Fibroblast of villous mesenchyme (primary cell): ENCODE measurements at regions not wholly inside any gene's neighbourhood (a gene's known extent, or its start where the extent isn't known, plus 50 kb on each side); places are given as distances from the start of the nearest gene placed in this dataset.

Experiments
- DNase-seq: peaks from one replicate; pipeline ENCODE4 v3.0.0-alpha.2; 2010; ENCODE audit warnings: low read depth
- H3K4me3 ChIP-seq: 2 replicates; pipeline ENCODE4 v1.5.1; 2011; ENCODE audit warnings: low read depth, mild to moderate bottlenecking, low read length
- CTCF ChIP-seq: IDR thresholded peaks from 2 replicates; pipeline ENCODE4 v1.5.1; 2012; ENCODE audit warnings: low read depth, mild to moderate bottlenecking, low read length; ENCODE audit not compliant: insufficient read depth

GRCh38 chr10:27611236-27611635 lies 107.1 kb downstream of the RAB18 start:
- TF ChIP-seq CTCF: no peak

GRCh38 chr10:27611744-27612550 lies 107.8 kb downstream of the RAB18 start:
- no peak overlapping the region for H3K4me3 ChIP-seq
- TF ChIP-seq CTCF: no peak
- no peak for DNase-seq

More at GRCh38 chr10:27611236-27611635, 107.1 kb downstream of the RAB18 start:
- DNase-seq: peak; percentile 84
- no peak overlapping the region for H3K4me3 ChIP-seq

- DNase-seq: no peak
- TF ChIP-seq CTCF: no peak
- H3K4me3 ChIP-seq: no peak overlapping the region
These were observed 108.5 kb downstream of the RAB18 start for GRCh38 chr10:27612551-27613035.

- no peak for TF ChIP-seq CTCF
- no peak for DNase-seq
These were observed 110.7 kb downstream of the RAB18 start for GRCh38 chr10:27614776-27615175.

GRCh38 chr10:27618036-27618615 lies 114.0 kb downstream of the RAB18 start:
- no peak for TF ChIP-seq CTCF
- DNase-seq: peak; percentile 49
- H3K4me3 ChIP-seq: no peak overlapping the region

More at GRCh38 chr10:27614776-27615175, 110.7 kb downstream of the RAB18 start:
- H3K4me3 ChIP-seq: no peak overlapping the region

GRCh38 chr10:27618906-27619305 lies 114.8 kb downstream of the RAB18 start:
- no peak for TF ChIP-seq CTCF
- H3K4me3 ChIP-seq: no peak overlapping the region
- peak; percentile 42 for DNase-seq
